ENCODE measurements at regions not wholly inside any gene's neighbourhood (a gene's known extent, or its start where the extent isn't known, plus 50 kb on each side); places are given as distances from the start of the nearest gene placed in this dataset.

- no peak overlapping the region for H3K4me2 ChIP-seq (ENCODE audit: insufficient read depth in 1 of 2, low read depth in 2 of 2, low read length in 2 of 2)
- no peak overlapping the region for H2BK20ac ChIP-seq (ENCODE audit: low read length)
- H3K79me2 ChIP-seq (ENCODE audit: control insufficient read depth in 1 of 2, insufficient read depth in 2 of 2, low read length in 2 of 2), result no peaks in the 10 kb centered on the region
- no peak overlapping the region for H2AFZ ChIP-seq (ENCODE audit: low read length)
- no peak overlapping the region for H4K8ac ChIP-seq (ENCODE audit: extremely low read depth, insufficient read depth, low read length)
- no peak overlapping the region for H2BK5ac ChIP-seq (ENCODE audit: low read depth, low read length)
- WGBS, 2 experiments (ENCODE audit: extremely low coverage in 1 of 2, insufficient coverage in 1 of 2, insufficient read length in 1 of 2, insufficient replicate concordance in 2 of 2, low coverage in 1 of 2, low lambda C conversion rate in 2 of 2, missing lambda C conversion rate in 1 of 2), result 96% methylated on average over 7 of the region's 7 CpGs; no CpG with 5 or more reads in 1 of the 2 experiments
- DNase-seq (ENCODE audit: low read depth in 1 of 2, low spot score in 2 of 2) (peak in 1 of 2 experiments; percentile 22), FAIRE-seq (no peak)
- no peak overlapping the region for H3K27ac ChIP-seq (ENCODE audit: low read depth, low read length)
- POLR2A ChIA-PET (ENCODE audit: partially characterized antibody), result no interaction called here
- no peak overlapping the region for H2BK12ac ChIP-seq (ENCODE audit: low read depth, low read length)
- no peak overlapping the region for H3K9ac ChIP-seq (replicated peaks in 1 of 4; ENCODE audit: extremely low read depth in 1 of 4, low read depth in 3 of 4, low read length in 3 of 4)
- no peaks in the 10 kb centered on the region for H3K79me1 ChIP-seq (ENCODE audit: low read depth, low read length)
- no peaks in the 10 kb centered on the region for H3K27me3 ChIP-seq (replicated peaks in 1 of 4; ENCODE audit: control insufficient read depth in 3 of 4, extremely low read depth in 1 of 4, insufficient read depth in 3 of 4, low read length in 3 of 4)
- H3K9me3 ChIP-seq (ENCODE audit: insufficient read depth in 2 of 2, low read depth in 1 of 2, low read length in 1 of 2), result no peaks in the 10 kb centered on the region
- no peak overlapping the region for H3K18ac ChIP-seq (ENCODE audit: extremely low read depth, low read length)
- H3K23me2 ChIP-seq (ENCODE audit: low read depth, low read length), result no peaks in the 10 kb centered on the region
- no peak overlapping the region for H2AK5ac ChIP-seq (ENCODE audit: low read depth, low read length)
- H2BK120ac ChIP-seq (replicated peaks; ENCODE audit: low read depth, low read length), result no peak overlapping the region
- H4K91ac ChIP-seq (replicated peaks; ENCODE audit: insufficient read length, low read length), result no peak overlapping the region
- no peaks in the 10 kb centered on the region for H3K4me1 ChIP-seq (replicated peaks in 1 of 4; ENCODE audit: control insufficient read depth in 3 of 4, insufficient read depth in 4 of 4, low read length in 3 of 4)
- H3K4ac ChIP-seq (replicated peaks; ENCODE audit: insufficient read length, low read depth, low read length), result no peak overlapping the region
- no peak overlapping the region for H3K14ac ChIP-seq (ENCODE audit: insufficient read length)
- CTCF ChIA-PET (ENCODE audit: partially characterized antibody), result interaction anchor here (0.7 to 1.1 kb wide), 2 partner anchors 16 to 670 kb away, joined by 3 to 4 read pairs; no protein-coding TSS in a partner anchor
- H4K5ac ChIP-seq (ENCODE audit: insufficient read length, low read depth, low read length), result no peak overlapping the region
- H4K20me1 ChIP-seq (replicated peaks in 1 of 2; ENCODE audit: control insufficient read depth in 1 of 2, insufficient read depth in 2 of 2, low read length in 2 of 2), result no peaks in the 10 kb centered on the region
- no peaks in the 10 kb centered on the region; a peak in 1 of 8 replicates for H3K36me3 ChIP-seq (ENCODE audit: control insufficient read depth in 2 of 4, insufficient read depth in 4 of 4, low read length in 3 of 4)
- no peak overlapping the region for H3K4me3 ChIP-seq (ENCODE audit: extremely low read depth in 1 of 4, insufficient read depth in 2 of 4, low read depth in 3 of 4, low read length in 4 of 4)
- no peak overlapping the region for H3K23ac ChIP-seq (ENCODE audit: insufficient read length)
- no peak overlapping the region for H2BK15ac ChIP-seq (ENCODE audit: low read length)
- H3K56ac ChIP-seq (replicated peaks; ENCODE audit: insufficient read length, low read depth, low read length), result no peak overlapping the region
- TF ChIP-seq EP300 (IDR thresholded peaks at IDR 0.05; ENCODE audit: borderline replicate concordance in 1 of 2, low read depth in 2 of 2, low read length in 2 of 2), result no peak
- TF ChIP-seq TCF12 (IDR thresholded peaks at IDR 0.05; ENCODE audit: low read depth, low read length), result no peak
- no peak for TF ChIP-seq HDAC2 (IDR thresholded peaks at IDR 0.05; ENCODE audit: borderline replicate concordance in 1 of 2, low read depth in 2 of 2, low read length in 2 of 2)
- no peak for TF ChIP-seq CTBP2 (IDR thresholded peaks at IDR 0.05; ENCODE audit: borderline replicate concordance, insufficient read depth, insufficient read length, low read length)
- TF ChIP-seq RFX5 (IDR thresholded peaks at IDR 0.05; ENCODE audit: borderline replicate concordance, low read depth, low read length), result no peak
- no peak for TF ChIP-seq PHF8 (conservative IDR thresholded peaks at IDR 0.05; ENCODE audit: low read depth, low read length)
- no peak for TF ChIP-seq GTF2F1 (IDR thresholded peaks at IDR 0.05; ENCODE audit: borderline replicate concordance, low read depth, low read length)
- no peak for TF ChIP-seq YY1 (IDR thresholded peaks at IDR 0.05; ENCODE audit: low read depth, low read length)
- no peak for TF ChIP-seq SUZ12 (IDR thresholded peaks at IDR 0.05; ENCODE audit: low read length)
- no peak for TF ChIP-seq RNF2 (IDR thresholded peaks at IDR 0.05; ENCODE audit: borderline replicate concordance, low read depth, low read length, missing control alignments, poor library complexity, severe bottlenecking)
- no peak for TF ChIP-seq E2F6 (IDR thresholded peaks at IDR 0.05)
- no peak for TF ChIP-seq ZNF274 (IDR thresholded peaks at IDR 0.05; ENCODE audit: borderline replicate concordance, extremely low read depth, low read length)
Observed at GRCh38 chr1:173413271-173413707, 63.8 kb upstream of the PRDX6 start.

Data from H1 (cell line).